Spleen (tissue), 11 donors: ENCODE measurements at regions not wholly inside any gene's neighbourhood (a gene's known extent, or its start where the extent isn't known, plus 50 kb on each side); places are given as distances from the start of the nearest gene placed in this dataset.

Experiments
- DNase-seq: peaks from one replicate; pipeline ENCODE4 v3.0.0-alpha.2; 2020
- H3K27ac ChIP-seq, 8 donors: fragments of 200-600 bp; sonication (generic) in 7 of 8; 1 replicate in 4 of 8; 2 replicates in 4 of 8; pipeline versions ENCODE4 v1.5.0 to v1.8.0; 2016 to 2021; ENCODE audit warnings: inconsistent platforms in 4 of 8, mild to moderate bottlenecking in 4 of 8, moderate library complexity in 1 of 8
- H3K27me3 ChIP-seq, 7 donors: fragments of 200-600 bp; sonication (generic) in 6 of 7; replicated peaks in 1 of 7; 1 replicate in 4 of 7; 2 replicates in 3 of 7; pipeline versions ENCODE4 v1.5.0 to v1.8.0; 2016 to 2021; ENCODE audit warnings: inconsistent platforms in 3 of 7, mild to moderate bottlenecking in 1 of 7
- H3K36me3 ChIP-seq, 6 donors: fragments of 200-600 bp; sonication (generic) in 5 of 6; 1 replicate in 4 of 6; 2 replicates in 2 of 6; pipeline versions ENCODE4 v1.5.0 to v1.8.0; 2016 to 2021; ENCODE audit warnings: inconsistent platforms in 2 of 6
- H3K4me1 ChIP-seq, 6 donors: fragments of 200-600 bp; sonication (generic) in 5 of 6; 1 replicate in 3 of 6; 2 replicates in 3 of 6; pipeline versions ENCODE4 v1.5.0 to v1.8.0; 2016 to 2021; ENCODE audit warnings: inconsistent platforms in 3 of 6
- H3K4me3 ChIP-seq, 8 donors: fragments of 200-600 bp; sonication (generic) in 7 of 8; 1 replicate in 4 of 8; 2 replicates in 4 of 8; pipeline versions ENCODE4 v1.5.0 to v1.8.0; 2016 to 2021; ENCODE audit warnings: inconsistent platforms in 4 of 8, mild to moderate bottlenecking in 4 of 8, moderate library complexity in 2 of 8
- H3K9me3 ChIP-seq, 8 donors: fragments of 200-600 bp; sonication (generic) in 7 of 8; 1 replicate in 4 of 8; 2 replicates in 4 of 8; pipeline versions ENCODE4 v1.5.0 to v1.8.0; 2016 to 2021; ENCODE audit warnings: inconsistent platforms in 4 of 8
- POLR2A ChIP-seq, 3 donors: fragments of 450-650 bp; IDR thresholded peaks; one replicate each; pipeline ENCODE4 v1.5.1; 2017; ENCODE audit warnings: antibody characterized with exemption in 3 of 3, mild to moderate bottlenecking in 1 of 3
- POLR2AphosphoS5 ChIP-seq, 3 donors: sonication (generic); formaldehyde crosslinking; IDR thresholded peaks; one replicate each; pipeline ENCODE4 v1.5.1; 2017; ENCODE audit warnings: antibody characterized with exemption in 3 of 3
- WGBS, 5 donors: extraction: QIAGEN DNeasy Blood & Tissue Kit in 3 of 5; methylation state at CpG; one replicate each; pipeline versions ENCODE4 v1.1.5 to v1.1.7; 2013 to 2018; 5-methylcytosine and 5-hydroxymethylcytosine counted together
- intact Hi-C: fragments of 100-400 bp; cut with DNase I; formaldehyde crosslinking; loops from one replicate; pipeline ENCODE4 v1.15.0; 2023; ENCODE audit warnings: low total_unique reads
- TF ChIP-seq, protein P1 (sequence below), 11 experiments: fragments of 200-600 bp in 7 of 11; fragments of 450-650 bp in 4 of 11; sonication (generic) in 4 of 11; IDR thresholded peaks in 8 of 11; conservative IDR thresholded peaks in 3 of 11; 1 replicate in 7 of 11; 2 replicates in 4 of 11; pipeline versions ENCODE4 v1.4.0 to v1.8.0; 2016 to 2021; ENCODE audit warnings: antibody characterized with exemption in 11 of 11, inconsistent platforms in 4 of 11, mild to moderate bottlenecking in 1 of 11
- donor health status: healthy with polysubstance abuse.
- donor health status: DM: no; HTN: no; CAD: no; lungs with moderate emphysema.
- donor health status: DM: no; HTN: no; CAD: no.
- donor health status: Bipolar disorder and iron deficiency.
- donor health status: healthy.
- donor health status: DM: no; HTN: no; CAD: no.
- donor health status: DM: yes; HTN: yes; CAD: no.

GRCh38 chr7:21276471-21277035 is 151.3 kb upstream of the SP4 start:
- H3K27me3 ChIP-seq = no peaks in the 10 kb centered on the region
- H3K36me3 ChIP-seq = no peaks in the 10 kb centered on the region
- H3K4me3 ChIP-seq = no peak overlapping the region
- no peak for TF ChIP-seq POLR2A (IDR thresholded peaks at IDR 0.05)
- TF ChIP-seq, protein P1, sequence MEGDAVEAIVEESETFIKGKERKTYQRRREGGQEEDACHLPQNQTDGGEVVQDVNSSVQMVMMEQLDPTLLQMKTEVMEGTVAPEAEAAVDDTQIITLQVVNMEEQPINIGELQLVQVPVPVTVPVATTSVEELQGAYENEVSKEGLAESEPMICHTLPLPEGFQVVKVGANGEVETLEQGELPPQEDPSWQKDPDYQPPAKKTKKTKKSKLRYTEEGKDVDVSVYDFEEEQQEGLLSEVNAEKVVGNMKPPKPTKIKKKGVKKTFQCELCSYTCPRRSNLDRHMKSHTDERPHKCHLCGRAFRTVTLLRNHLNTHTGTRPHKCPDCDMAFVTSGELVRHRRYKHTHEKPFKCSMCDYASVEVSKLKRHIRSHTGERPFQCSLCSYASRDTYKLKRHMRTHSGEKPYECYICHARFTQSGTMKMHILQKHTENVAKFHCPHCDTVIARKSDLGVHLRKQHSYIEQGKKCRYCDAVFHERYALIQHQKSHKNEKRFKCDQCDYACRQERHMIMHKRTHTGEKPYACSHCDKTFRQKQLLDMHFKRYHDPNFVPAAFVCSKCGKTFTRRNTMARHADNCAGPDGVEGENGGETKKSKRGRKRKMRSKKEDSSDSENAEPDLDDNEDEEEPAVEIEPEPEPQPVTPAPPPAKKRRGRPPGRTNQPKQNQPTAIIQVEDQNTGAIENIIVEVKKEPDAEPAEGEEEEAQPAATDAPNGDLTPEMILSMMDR (IDR thresholded peaks at IDR 0.05 in 8 of 11, conservative IDR thresholded peaks at IDR 0.05 in 3 of 11) = no peak
- no peak for TF ChIP-seq POLR2AphosphoS5 (IDR thresholded peaks at IDR 0.05)
- 64 to 71% (median 69%) methylated on average over 5 of the region's 5 CpGs for WGBS, 5 donors
- H3K27ac ChIP-seq = no peak overlapping the region
- H3K4me1 ChIP-seq = no peaks in the 10 kb centered on the region
- no peaks in the 10 kb centered on the region for H3K9me3 ChIP-seq
- no peak for DNase-seq
- intact Hi-C loops = no loop called here

DNA sequence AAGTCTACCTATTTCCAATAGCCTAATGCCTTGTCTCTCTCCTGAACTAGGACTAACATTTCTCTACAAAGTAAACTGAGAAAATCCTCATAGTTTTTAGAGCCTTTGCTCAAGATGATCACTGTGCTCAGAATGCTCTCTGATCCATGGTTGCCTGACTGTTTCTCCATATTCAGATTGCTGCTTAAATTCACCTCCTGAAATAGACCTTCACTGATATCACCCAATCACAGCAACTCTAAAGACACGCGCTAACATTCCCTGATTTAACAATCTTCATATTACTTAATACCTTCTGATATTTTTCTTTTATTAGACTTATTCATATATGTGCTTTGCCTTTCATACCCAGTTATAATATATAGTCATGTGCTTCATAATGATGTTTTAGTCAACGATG is 148.9 kb upstream of the SP4 start:
- H3K4me3 ChIP-seq = no peak overlapping the region
- 94 to 97% (median 97%) methylated on average over 3 of the region's 3 CpGs for WGBS, 5 donors
- H3K27ac ChIP-seq = no peak overlapping the region
- H3K4me1 ChIP-seq = no peaks in the 10 kb centered on the region
- H3K36me3 ChIP-seq = no peaks in the 10 kb centered on the region
- H3K27me3 ChIP-seq = no peaks in the 10 kb centered on the region
- TF ChIP-seq, protein P1 (IDR thresholded peaks at IDR 0.05 in 8 of 11, conservative IDR thresholded peaks at IDR 0.05 in 3 of 11) = no peak
- TF ChIP-seq POLR2A (IDR thresholded peaks at IDR 0.05) = no peak
- no peak for TF ChIP-seq POLR2AphosphoS5 (IDR thresholded peaks at IDR 0.05)
- no peaks in the 10 kb centered on the region for H3K9me3 ChIP-seq
- no peak for DNase-seq
- intact Hi-C loops = no loop called here

GRCh38 chr7:21281193-21281592 is 146.7 kb upstream of the SP4 start:
- intact Hi-C loops = no loop called here
- H3K9me3 ChIP-seq = no peaks in the 10 kb centered on the region
- H3K36me3 ChIP-seq = no peaks in the 10 kb centered on the region
- no peak for TF ChIP-seq POLR2A (IDR thresholded peaks at IDR 0.05)
- H3K4me1 ChIP-seq = no peaks in the 10 kb centered on the region
- H3K4me3 ChIP-seq = no peak overlapping the region
- DNase-seq = no peak
- no peak overlapping the region for H3K27ac ChIP-seq
- no peaks in the 10 kb centered on the region for H3K27me3 ChIP-seq

- 85 to 97% (median 90%) methylated on average over 3 of the region's 3 CpGs for WGBS, 5 donors
- TF ChIP-seq POLR2A (IDR thresholded peaks at IDR 0.05) = no peak
- TF ChIP-seq, protein P1 (IDR thresholded peaks at IDR 0.05 in 8 of 11, conservative IDR thresholded peaks at IDR 0.05 in 3 of 11) = no peak
- TF ChIP-seq POLR2AphosphoS5 (IDR thresholded peaks at IDR 0.05) = no peak
- H3K4me1 ChIP-seq = no peaks in the 10 kb centered on the region
- DNase-seq = no peak
- H3K9me3 ChIP-seq = no peaks in the 10 kb centered on the region
- no peaks in the 10 kb centered on the region for H3K27me3 ChIP-seq
- intact Hi-C loops = no loop called here
- no peak overlapping the region for H3K4me3 ChIP-seq
- no peaks in the 10 kb centered on the region for H3K36me3 ChIP-seq
- H3K27ac ChIP-seq = no peak overlapping the region
Observed at GRCh38 chr7:21293771-21294170, 134.1 kb upstream of the SP4 start.

GRCh38 chr7:21299766-21300165 is 128.1 kb upstream of the SP4 start:
- no peak overlapping the region for H3K4me3 ChIP-seq
- H3K27ac ChIP-seq = no peak overlapping the region
- H3K36me3 ChIP-seq = no peaks in the 10 kb centered on the region
- TF ChIP-seq POLR2AphosphoS5 (IDR thresholded peaks at IDR 0.05) (no peak), POLR2A (IDR thresholded peaks at IDR 0.05) (no peak)
- TF ChIP-seq, protein P1 (IDR thresholded peaks at IDR 0.05 in 8 of 11, conservative IDR thresholded peaks at IDR 0.05 in 3 of 11) = no peak
- no peak for DNase-seq
- WGBS, 5 donors = 92 to 98% (median 94%) methylated on average over 5 of the region's 5 CpGs
- intact Hi-C loops = no loop called here
- H3K27me3 ChIP-seq = no peaks in the 10 kb centered on the region
- H3K4me1 ChIP-seq = no peaks in the 10 kb centered on the region
- no peaks in the 10 kb centered on the region for H3K9me3 ChIP-seq
